ENCODE measurements at regions not wholly inside any gene's neighbourhood (a gene's known extent, or its start where the extent isn't known, plus 50 kb on each side); places are given as distances from the start of the nearest gene placed in this dataset.

DNA sequence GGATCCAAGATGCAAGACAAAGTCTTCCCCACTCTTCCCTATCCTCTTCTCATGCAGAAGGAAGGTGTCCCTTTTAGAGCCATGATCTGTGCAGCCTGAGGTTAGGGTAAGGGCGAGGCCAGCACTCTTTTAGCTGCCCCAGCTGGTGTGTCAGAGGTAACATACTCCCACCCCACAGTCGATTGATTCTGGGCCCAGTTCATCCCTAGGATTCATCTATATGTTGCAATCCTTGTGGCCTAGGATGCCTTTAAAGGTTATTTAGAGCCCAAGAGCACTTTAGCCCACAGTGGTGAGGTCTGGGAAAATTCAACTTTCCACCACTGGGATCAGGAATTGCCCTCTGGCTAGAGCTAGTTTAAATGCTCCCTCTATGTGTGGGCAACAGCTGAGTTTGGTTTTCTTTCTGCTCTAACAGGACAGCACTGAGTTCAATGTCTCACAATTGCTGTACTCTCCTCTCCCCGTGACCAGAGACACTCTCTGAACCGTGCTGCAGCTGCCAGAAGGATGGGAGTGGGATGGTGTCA lies 201.3 kb upstream of the SERP2 start:
- no peak for TF ChIP-seq CTCF (IDR thresholded peaks at IDR 0.05; ENCODE audit: borderline replicate concordance, insufficient read depth, low read depth, low read length)
- H3K4me3 ChIP-seq (ENCODE audit: low read depth, low read length): no peak overlapping the region

DNA sequence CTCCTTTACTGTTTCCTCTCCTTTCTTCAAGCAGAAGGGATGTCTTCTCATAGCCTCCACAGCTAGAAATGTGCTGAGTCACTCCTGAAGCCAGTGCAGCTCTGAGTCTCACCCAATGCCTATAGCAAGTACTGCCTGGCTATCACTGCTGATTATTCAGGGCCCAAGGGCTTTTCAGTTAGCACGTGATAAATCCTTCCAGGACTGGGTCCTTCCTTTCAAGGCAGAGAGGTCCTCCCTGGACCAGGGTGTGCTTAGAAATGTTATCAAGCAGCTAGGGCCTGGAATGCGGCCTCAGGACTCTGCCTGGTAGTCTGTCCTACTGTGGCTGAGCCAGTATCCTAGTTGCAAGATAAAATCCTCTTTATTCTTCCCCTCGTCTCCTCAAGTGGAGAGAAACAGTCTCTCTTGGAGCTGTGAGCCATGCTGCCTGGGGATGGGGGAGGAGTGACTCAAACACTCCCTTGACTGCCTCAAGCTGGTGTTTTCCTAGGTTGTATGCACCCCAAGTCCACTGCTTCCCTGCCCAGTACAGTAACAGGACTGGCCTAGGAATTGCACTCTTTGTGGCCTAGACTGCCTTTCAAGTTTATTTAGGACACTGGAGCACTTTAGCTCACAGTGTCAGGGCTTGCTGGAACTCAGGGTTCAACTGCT lies 198.7 kb upstream of the SERP2 start:
- H3K4me3 ChIP-seq (ENCODE audit: low read depth, low read length): no peak overlapping the region
- no peak for TF ChIP-seq CTCF (IDR thresholded peaks at IDR 0.05; ENCODE audit: borderline replicate concordance, insufficient read depth, low read depth, low read length)

- TF ChIP-seq CTCF (IDR thresholded peaks at IDR 0.05; ENCODE audit: borderline replicate concordance, insufficient read depth, low read depth, low read length): no peak
- no peak overlapping the region for H3K4me3 ChIP-seq (ENCODE audit: low read depth, low read length)
Measured at GRCh38 chr13:44176173-44176572, 197.5 kb upstream of the SERP2 start.

- no peak overlapping the region for H3K4me3 ChIP-seq (ENCODE audit: low read depth, low read length)
- TF ChIP-seq CTCF (IDR thresholded peaks at IDR 0.05; ENCODE audit: borderline replicate concordance, insufficient read depth, low read depth, low read length): no peak
Measured at GRCh38 chr13:44180876-44181536, 192.6 kb upstream of the SERP2 start.

DNA sequence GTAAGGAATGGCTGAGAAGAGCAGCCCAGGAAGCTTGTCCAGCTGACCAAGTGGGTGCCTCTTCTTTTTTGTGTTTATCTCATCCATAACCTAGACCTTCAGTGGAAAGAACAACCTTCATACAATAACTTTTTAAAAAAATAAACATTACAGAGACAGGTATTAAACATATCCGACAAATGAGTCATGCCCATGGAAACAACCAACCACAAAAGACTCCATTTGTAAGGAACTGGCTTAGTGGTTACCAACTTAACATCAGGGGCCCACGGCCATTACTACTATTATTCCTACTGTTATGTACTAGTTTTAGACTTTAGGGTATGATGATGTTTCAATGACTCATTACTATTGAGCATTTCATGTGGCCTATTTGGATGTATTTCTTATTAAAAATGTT lies 191.7 kb upstream of the SERP2 start:
- no peak overlapping the region for H3K4me3 ChIP-seq (ENCODE audit: low read depth, low read length)
- no peak for TF ChIP-seq CTCF (IDR thresholded peaks at IDR 0.05; ENCODE audit: borderline replicate concordance, insufficient read depth, low read depth, low read length)

DNA sequence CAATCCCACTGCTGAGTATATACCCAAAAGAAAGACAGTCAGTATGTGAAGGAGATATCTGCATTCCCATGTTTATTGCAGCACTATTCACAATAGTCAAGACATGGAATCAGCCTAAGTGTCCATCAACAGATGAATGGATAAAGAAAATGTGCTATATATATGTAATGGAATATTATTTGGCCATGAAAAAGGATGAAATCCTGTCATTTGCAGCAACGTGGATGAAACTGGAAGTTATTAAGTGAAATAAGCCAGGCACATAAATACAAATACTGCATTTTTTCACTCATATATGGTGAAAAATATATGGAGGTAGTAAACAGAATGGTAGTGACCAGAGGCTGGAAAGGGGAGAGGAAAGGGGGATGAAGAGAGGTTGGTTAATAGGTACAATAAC lies 188.9 kb upstream of the SERP2 start:
- TF ChIP-seq CTCF (IDR thresholded peaks at IDR 0.05; ENCODE audit: borderline replicate concordance, insufficient read depth, low read depth, low read length): no peak
- H3K4me3 ChIP-seq (ENCODE audit: low read depth, low read length): no peak overlapping the region

DNA sequence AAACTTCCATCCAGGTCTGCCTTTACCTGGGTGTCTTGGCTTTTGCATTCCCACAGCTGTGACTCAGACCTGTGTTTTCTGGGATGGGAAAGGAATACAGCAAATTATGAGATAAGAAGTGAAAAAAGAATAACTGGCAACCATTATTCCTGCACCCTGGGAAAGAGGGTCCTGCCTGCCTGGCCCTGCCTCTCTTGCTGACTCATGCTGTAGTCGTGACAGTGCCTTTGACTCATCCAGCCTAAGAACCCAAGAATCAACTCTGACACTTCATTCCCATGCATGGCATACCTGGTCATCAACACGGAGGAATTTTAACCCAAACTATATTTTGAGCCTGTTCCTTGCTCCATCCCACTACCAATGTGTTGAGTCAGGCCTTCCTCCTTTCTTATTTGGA lies 185.4 kb upstream of the SERP2 start:
- no peak overlapping the region for H3K4me3 ChIP-seq (ENCODE audit: low read depth, low read length)
- no peak for TF ChIP-seq CTCF (IDR thresholded peaks at IDR 0.05; ENCODE audit: borderline replicate concordance, insufficient read depth, low read depth, low read length)
